Astrocyte (in vitro differentiated cells and primary cell): ENCODE measurements at regions not wholly inside any gene's neighbourhood (a gene's known extent, or its start where the extent isn't known, plus 50 kb on each side); places are given as distances from the start of the nearest gene placed in this dataset.

ENCODE experiments used
- EZH2 ChIP-seq: IDR thresholded peaks from 2 replicates; pipeline ENCODE4 v1.6.1; 2012; ENCODE audit warnings: mild to moderate bottlenecking, low read length, inconsistent platforms; ENCODE audit not compliant: insufficient read depth
- TF ChIP-seq, protein P1 (sequence below): IDR thresholded peaks from 2 replicates; pipeline ENCODE4 v1.5.1; 2011; ENCODE audit warnings: low read depth, mild to moderate bottlenecking, inconsistent platforms, low read length, moderate library complexity; ENCODE audit not compliant: insufficient read depth

DNA sequence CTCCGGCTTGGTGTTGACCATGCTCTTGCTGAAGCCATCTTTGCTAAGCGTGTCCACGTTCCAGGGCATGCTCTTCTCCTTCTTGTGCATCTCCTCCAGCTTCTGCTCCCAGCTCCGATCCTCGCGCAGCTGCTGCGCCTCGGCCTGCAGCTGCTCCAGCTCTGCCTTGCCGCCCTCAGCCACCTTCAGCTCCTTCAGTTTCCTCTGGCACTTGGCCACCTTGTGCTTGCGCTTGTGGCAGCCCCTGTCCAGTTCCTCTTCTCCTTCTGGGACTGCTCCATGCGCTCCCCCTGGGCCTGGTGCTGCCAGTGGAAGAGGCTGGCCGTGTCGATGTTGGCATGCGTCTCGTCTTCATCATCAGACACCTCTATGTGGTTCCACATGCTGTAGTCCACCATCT lies 128.3 kb upstream of the CLINT1 start:
- TF ChIP-seq, protein P1, sequence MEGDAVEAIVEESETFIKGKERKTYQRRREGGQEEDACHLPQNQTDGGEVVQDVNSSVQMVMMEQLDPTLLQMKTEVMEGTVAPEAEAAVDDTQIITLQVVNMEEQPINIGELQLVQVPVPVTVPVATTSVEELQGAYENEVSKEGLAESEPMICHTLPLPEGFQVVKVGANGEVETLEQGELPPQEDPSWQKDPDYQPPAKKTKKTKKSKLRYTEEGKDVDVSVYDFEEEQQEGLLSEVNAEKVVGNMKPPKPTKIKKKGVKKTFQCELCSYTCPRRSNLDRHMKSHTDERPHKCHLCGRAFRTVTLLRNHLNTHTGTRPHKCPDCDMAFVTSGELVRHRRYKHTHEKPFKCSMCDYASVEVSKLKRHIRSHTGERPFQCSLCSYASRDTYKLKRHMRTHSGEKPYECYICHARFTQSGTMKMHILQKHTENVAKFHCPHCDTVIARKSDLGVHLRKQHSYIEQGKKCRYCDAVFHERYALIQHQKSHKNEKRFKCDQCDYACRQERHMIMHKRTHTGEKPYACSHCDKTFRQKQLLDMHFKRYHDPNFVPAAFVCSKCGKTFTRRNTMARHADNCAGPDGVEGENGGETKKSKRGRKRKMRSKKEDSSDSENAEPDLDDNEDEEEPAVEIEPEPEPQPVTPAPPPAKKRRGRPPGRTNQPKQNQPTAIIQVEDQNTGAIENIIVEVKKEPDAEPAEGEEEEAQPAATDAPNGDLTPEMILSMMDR, result no peak
- TF ChIP-seq EZH2, result no peak
